OCI-LY7 (cell line): ENCODE measurements at regions not wholly inside any gene's neighbourhood (a gene's known extent, or its start where the extent isn't known, plus 50 kb on each side); places are given as distances from the start of the nearest gene placed in this dataset.

Experiments used
- BruUV-seq: library from RNA; stranded (reverse); fragments of 400-500 nt; replicated peaks from 2 replicates; lab custom pipeline; 2021; lab: Mats Ljungman, UMichigan
- CTCF ChIA-PET: fragments of 300-600 bp; sonication (Branson Sonifier 250); formaldehyde crosslinking; loops from one replicate; lab custom pipeline; 2022; ENCODE audit warnings: antibody characterized with exemption; ENCODE audit not compliant: unreplicated experiment; lab: Charles Lee
- POLR2A ChIA-PET: fragments of 300-600 bp; sonication (Branson Sonifier 250); formaldehyde crosslinking; loops from one replicate; lab custom pipeline; 2022; ENCODE audit warnings: antibody characterized with exemption; lab: Charles Lee
- DNase-seq: peaks from one replicate; pipeline ENCODE4 v3.0.0-alpha.2; 2015; ENCODE audit warnings: low spot score
- H2AFZ ChIP-seq: fragments of 200-600 bp; sonication (generic), shearing (Covaris generic); 2 replicates; pipeline ENCODE4 v1.6.1; 2014; ENCODE audit warnings: mild to moderate bottlenecking, antibody characterized with exemption, low read length, moderate library complexity
- H3K27ac ChIP-seq: fragments of 200-600 bp; sonication (generic); 2 replicates; pipeline ENCODE4 v1.5.1; 2014; ENCODE audit warnings: mixed run types, low read depth, mild to moderate bottlenecking, moderate library complexity, low read length, inconsistent platforms; ENCODE audit not compliant: poor library complexity, severe bottlenecking
- H3K36me3 ChIP-seq: fragments of 200-600 bp; sonication (generic); 2 replicates; pipeline ENCODE4 v1.6.1; 2014; ENCODE audit warnings: mild to moderate bottlenecking, antibody characterized with exemption, low read length, moderate library complexity, mixed read lengths; ENCODE audit not compliant: insufficient read depth
- H3K4me1 ChIP-seq: fragments of 200-600 bp; sonication (generic); 2 replicates; pipeline ENCODE4 v1.5.1; 2014; ENCODE audit warnings: mild to moderate bottlenecking, low read length; ENCODE audit not compliant: insufficient read depth, poor library complexity, severe bottlenecking
- H3K4me2 ChIP-seq: fragments of 200-600 bp; sonication (generic); 2 replicates; pipeline ENCODE4 v1.6.1; 2014; ENCODE audit warnings: mild to moderate bottlenecking, low read length
- H3K4me3 ChIP-seq: fragments of 200-600 bp; sonication (generic); 2 replicates; pipeline ENCODE4 v1.5.1; 2014; ENCODE audit warnings: mild to moderate bottlenecking, low read depth, low read length; ENCODE audit not compliant: poor library complexity, severe bottlenecking
- H3K79me2 ChIP-seq: fragments of 200-600 bp; sonication (generic); 2 replicates; pipeline ENCODE4 v1.6.1; 2016; ENCODE audit warnings: low read depth, mild to moderate bottlenecking, low read length, moderate library complexity, mixed read lengths; ENCODE audit not compliant: insufficient read depth
- H3K9me2 ChIP-seq: fragments of 200-600 bp; sonication (generic); 2 replicates; pipeline ENCODE4 v1.6.1; 2016; ENCODE audit warnings: mild to moderate bottlenecking, low read length, mixed read lengths; ENCODE audit not compliant: insufficient read depth
- H3K9me3 ChIP-seq: fragments of 200-600 bp; sonication (generic); 2 replicates; pipeline ENCODE4 v1.6.1; 2014; ENCODE audit warnings: mild to moderate bottlenecking, mixed run types, low read length, mixed read lengths
- H4K20me1 ChIP-seq: fragments of 200-600 bp; sonication (generic); 2 replicates; pipeline ENCODE4 v1.6.1; 2014; ENCODE audit warnings: mild to moderate bottlenecking, antibody characterized with exemption, low read length, moderate library complexity, mixed read lengths; ENCODE audit not compliant: insufficient read depth
- CTCF ChIP-seq: fragments of 200-600 bp; sonication (generic); conservative IDR thresholded peaks from 2 replicates; pipeline ENCODE4 v1.5.1; 2014; ENCODE audit warnings: mild to moderate bottlenecking, antibody characterized with exemption, low read length, moderate library complexity, mixed read lengths
- EZH2phosphoT487 ChIP-seq: fragments of 200-600 bp; sonication (generic); IDR thresholded peaks from 2 replicates; pipeline ENCODE4 v1.6.1; 2018; ENCODE audit warnings: low read depth, borderline replicate concordance, mild to moderate bottlenecking, mixed run types, antibody characterized with exemption, low read length, moderate library complexity, mixed read lengths
- intact Hi-C: fragments of 100-400 bp; cut with micrococcal nuclease; formaldehyde crosslinking; loops from one replicate; pipeline ENCODE4 v1.10.0; 2022; ENCODE audit not compliant: unreplicated experiment

GRCh38 chr16:35751191-35751941 lies 2292.0 kb downstream of the TP53TG3F start:
- H2AFZ ChIP-seq, result no peak overlapping the region

GRCh38 chr16:35752012-35752772 lies 2292.8 kb downstream of the TP53TG3F start:
- ChIA-PET CTCF (no interaction called here), POLR2A (no interaction called here)
- no peak overlapping the region for H3K4me2 ChIP-seq
- no peaks in the 10 kb centered on the region for H4K20me1 ChIP-seq
- H3K79me2 ChIP-seq, result no peaks in the 10 kb centered on the region
- intact Hi-C loops, result no loop called here
- no peaks in the 10 kb centered on the region for H3K36me3 ChIP-seq
- TF ChIP-seq EZH2phosphoT487 (no peak), CTCF (no peak)
- no peak overlapping the region for H3K27ac ChIP-seq
- no peak overlapping the region for H3K4me3 ChIP-seq
- H3K9me3 ChIP-seq, result peaks cover 13% of the 10 kb centered on the region
- no peaks in the 10 kb centered on the region for H3K4me1 ChIP-seq
- no peak overlapping the region for H2AFZ ChIP-seq
- no peak for DNase-seq
- no peaks in the 10 kb centered on the region for H3K9me2 ChIP-seq
- no TSS peak for BruUV-seq

More at GRCh38 chr16:35751191-35751941, 2292.0 kb downstream of the TP53TG3F start:
- DNase-seq, result no peak
- H3K4me3 ChIP-seq, result no peak overlapping the region
- H3K9me3 ChIP-seq, result peaks cover 5% of the 10 kb centered on the region; the same call in 1 of the 2 replicates
- BruUV-seq, result no TSS peak
- TF ChIP-seq EZH2phosphoT487 (no peak), CTCF (no peak)
- H3K27ac ChIP-seq, result no peak overlapping the region
- intact Hi-C loops, result no loop called here
- no peaks in the 10 kb centered on the region for H3K9me2 ChIP-seq
- no peaks in the 10 kb centered on the region for H4K20me1 ChIP-seq
- CTCF ChIA-PET, result no interaction called here
- no peaks in the 10 kb centered on the region for H3K79me2 ChIP-seq
- POLR2A ChIA-PET, result no interaction called here
- no peaks in the 10 kb centered on the region for H3K36me3 ChIP-seq
- no peaks in the 10 kb centered on the region for H3K4me1 ChIP-seq
- H3K4me2 ChIP-seq, result no peak overlapping the region
